ENCODE measurements at regions not wholly inside any gene's neighbourhood (a gene's known extent, or its start where the extent isn't known, plus 50 kb on each side); places are given as distances from the start of the nearest gene placed in this dataset.
"Not testable (repeated sequence)": the region's sequence is repeated elsewhere in the genome, so short reads cannot be mapped to it uniquely, and the experiment has no call there.

DNA sequence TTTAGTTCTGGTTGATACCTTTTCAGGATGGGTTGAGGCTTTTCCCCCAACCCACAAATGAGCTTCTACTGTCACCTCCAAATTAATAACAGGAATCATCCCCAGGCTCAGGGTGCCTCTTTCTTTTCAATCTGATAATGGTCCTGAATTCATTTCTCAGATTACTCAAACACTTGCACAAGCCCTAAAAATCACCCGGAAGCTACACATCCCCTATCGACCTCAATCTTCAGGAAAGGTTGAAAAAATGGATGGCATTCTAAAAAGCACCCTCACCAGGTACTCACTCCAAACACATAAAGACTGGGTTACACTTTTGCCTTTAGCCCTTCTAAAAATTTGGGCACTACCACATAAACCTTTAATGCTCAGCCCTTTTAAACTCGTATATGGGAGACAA lies 79.9 kb downstream of the COQ2 start:
- H3K4me3 ChIP-seq (ENCODE audit: low read length): no peak overlapping the region
- DNase-seq (ENCODE audit: low read depth): no peak
- TF ChIP-seq, protein P1, sequence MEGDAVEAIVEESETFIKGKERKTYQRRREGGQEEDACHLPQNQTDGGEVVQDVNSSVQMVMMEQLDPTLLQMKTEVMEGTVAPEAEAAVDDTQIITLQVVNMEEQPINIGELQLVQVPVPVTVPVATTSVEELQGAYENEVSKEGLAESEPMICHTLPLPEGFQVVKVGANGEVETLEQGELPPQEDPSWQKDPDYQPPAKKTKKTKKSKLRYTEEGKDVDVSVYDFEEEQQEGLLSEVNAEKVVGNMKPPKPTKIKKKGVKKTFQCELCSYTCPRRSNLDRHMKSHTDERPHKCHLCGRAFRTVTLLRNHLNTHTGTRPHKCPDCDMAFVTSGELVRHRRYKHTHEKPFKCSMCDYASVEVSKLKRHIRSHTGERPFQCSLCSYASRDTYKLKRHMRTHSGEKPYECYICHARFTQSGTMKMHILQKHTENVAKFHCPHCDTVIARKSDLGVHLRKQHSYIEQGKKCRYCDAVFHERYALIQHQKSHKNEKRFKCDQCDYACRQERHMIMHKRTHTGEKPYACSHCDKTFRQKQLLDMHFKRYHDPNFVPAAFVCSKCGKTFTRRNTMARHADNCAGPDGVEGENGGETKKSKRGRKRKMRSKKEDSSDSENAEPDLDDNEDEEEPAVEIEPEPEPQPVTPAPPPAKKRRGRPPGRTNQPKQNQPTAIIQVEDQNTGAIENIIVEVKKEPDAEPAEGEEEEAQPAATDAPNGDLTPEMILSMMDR (conservative IDR thresholded peaks at IDR 0.05; ENCODE audit: low read depth, low read length): no peak

DNA sequence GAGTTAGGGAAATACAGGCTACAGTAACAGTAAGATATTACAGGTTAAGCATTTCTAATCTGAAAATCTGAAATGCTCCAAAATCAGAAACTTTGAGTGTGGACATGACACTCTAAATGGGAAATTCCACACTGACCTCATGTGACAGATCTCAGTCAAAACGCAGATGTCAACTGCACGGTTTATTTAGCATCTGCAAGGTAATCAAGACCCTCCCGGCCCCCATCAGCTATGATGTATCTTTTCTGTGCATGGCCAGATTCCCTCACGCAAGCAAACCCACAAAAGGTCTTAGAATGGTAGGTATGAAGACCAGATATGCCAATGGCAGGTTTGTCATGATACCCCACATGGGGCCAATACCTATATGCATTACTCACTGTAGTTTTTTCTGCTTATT lies 82.8 kb downstream of the COQ2 start:
- TF ChIP-seq, protein P1 (conservative IDR thresholded peaks at IDR 0.05; ENCODE audit: low read depth, low read length): no peak
- DNase-seq (ENCODE audit: low read depth): no peak

DNA sequence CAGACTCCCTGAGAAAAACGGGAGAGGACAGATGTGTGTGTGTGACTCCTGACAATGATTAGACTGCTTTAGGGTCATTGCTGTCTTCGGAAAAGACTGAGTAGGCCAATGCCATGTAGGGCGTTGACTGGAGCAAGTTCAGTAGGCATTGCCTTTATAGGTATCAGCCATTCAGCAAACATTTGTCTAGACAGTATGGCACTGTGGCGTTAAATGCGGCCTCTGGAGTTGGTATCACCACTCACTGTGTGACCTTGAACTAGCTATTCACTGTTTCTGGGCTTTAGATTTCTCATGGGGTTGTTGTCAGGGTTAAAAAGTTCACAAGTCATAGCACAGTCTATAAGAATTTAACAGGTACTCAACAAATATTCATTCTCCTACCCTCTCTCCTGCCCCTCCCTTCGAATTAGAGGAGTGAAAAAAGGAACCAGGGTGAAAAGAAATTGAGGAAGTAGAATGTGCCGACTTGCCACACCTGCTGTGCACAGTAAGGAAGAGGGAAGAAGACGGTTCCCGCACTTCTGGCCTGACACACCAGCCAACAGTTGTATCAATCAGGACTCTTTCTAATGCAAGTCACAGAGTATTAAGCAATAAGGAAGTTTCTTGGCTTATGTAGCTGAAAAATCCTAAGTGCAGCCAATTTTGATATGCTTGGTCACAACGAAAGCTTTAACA lies 83.2 kb upstream of the PLAC8 start:
- DNase-seq (ENCODE audit: low read depth): no peak
- TF ChIP-seq, protein P1 (conservative IDR thresholded peaks at IDR 0.05; ENCODE audit: low read depth, low read length): no peak
- no peak overlapping the region for H3K4me3 ChIP-seq (ENCODE audit: low read length)

More for the DNA sequence above, 82.8 kb downstream of the COQ2 start:
- no peak overlapping the region for H3K4me3 ChIP-seq (ENCODE audit: low read length)

DNA sequence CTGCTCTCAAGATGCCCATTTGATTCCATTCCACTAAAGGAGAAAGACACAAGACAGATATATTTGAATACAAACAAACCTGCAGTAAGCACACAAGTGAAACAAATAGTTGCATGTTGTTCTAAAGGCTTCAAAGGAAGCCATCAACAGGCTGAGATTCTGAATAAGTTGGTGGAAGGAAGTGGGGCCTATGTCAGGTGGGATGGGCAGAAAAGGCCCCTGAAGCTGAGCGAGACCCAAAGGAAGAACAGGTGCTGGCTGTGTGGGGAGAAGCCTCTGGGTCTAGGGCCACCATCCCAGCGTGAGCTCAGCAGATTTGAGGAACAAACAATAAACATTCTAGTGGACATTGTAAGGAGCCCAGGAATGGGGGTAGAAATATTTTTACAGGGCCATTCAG lies 82.4 kb upstream of the PLAC8 start:
- TF ChIP-seq, protein P1 (conservative IDR thresholded peaks at IDR 0.05; ENCODE audit: low read depth, low read length): no peak
- H3K4me3 ChIP-seq (ENCODE audit: low read length): no peak overlapping the region
- DNase-seq (ENCODE audit: low read depth): no peak

DNA sequence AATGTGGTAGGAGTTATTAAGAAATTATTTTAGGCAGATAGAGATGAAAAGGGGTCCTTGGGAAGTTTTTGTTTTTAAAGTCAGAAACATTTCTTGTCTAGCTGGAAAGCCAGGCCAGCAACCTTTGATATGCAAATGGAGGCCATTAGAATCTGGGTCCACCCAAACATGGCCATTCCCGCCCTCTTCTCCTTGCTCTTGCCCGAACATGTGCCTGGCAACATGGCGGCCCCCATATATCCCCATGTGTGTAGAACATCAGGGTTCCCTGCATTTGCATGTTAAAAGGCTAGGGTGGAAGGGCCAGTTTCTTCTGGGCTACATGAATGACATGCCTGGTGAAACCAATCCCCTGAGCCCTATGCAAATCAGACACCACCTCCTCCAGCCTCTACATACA lies 80.7 kb upstream of the PLAC8 start:
- no peak overlapping the region for H3K4me3 ChIP-seq (ENCODE audit: low read length)
- DNase-seq (ENCODE audit: low read depth): no peak
- TF ChIP-seq, protein P1 (conservative IDR thresholded peaks at IDR 0.05; ENCODE audit: low read depth, low read length): no peak

DNA sequence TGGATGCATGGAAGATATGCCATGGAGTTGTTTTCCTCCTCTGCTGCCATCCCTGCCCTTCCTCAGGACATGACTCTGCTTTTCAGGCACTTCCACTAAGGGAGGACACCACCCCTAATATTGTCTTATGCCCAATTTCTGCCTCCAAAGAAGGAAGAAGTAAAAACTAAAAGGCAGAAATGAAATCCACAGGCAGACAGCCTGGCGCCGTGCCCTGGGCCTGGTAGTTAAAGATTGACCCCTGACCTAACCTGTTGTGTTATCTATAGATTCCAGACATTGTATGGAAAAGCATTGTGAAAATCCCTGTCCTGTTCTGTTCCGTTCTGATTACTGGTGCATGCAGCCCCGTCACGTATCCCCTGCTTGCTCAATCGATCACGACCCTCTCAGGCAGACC lies 80.1 kb upstream of the PLAC8 start:
- not testable (repeated sequence) for H3K4me3 ChIP-seq (ENCODE audit: low read length); DNase-seq (ENCODE audit: low read depth)

DNA sequence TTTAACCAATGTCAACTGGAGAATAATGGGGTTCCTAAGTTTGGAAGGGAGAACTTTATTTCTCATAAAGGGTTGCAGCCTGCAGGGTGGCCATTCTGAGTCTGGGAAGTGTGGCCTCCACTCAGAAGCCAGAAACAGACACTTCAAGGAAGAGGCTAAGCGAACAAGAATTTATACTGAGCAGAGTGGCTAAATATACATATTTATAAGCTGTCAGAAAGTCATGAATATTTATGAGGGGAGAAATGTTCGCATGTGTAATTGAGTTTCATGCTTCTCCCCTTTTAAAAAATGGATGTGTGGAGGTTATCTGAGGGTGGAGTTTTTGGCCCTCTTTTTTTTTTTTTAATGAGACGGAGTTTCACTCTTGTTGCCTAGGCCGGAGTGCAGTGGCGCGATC lies 78.1 kb upstream of the PLAC8 start:
- TF ChIP-seq, protein P1 (conservative IDR thresholded peaks at IDR 0.05; ENCODE audit: low read depth, low read length): no peak
- DNase-seq (ENCODE audit: low read depth): no peak
- no peak overlapping the region for H3K4me3 ChIP-seq (ENCODE audit: low read length)
